B cell (primary cell): ENCODE measurements at regions not wholly inside any gene's neighbourhood (a gene's known extent, or its start where the extent isn't known, plus 50 kb on each side); places are given as distances from the start of the nearest gene placed in this dataset.

Experiments
- ATAC-seq: fragments of 200-7000 bp; cut with Tn5 transposase; one replicate; pipeline ENCODE4 v1.10.0; 2021; ENCODE audit warnings: low read depth, mild to moderate bottlenecking, moderate number of reproducible peaks, moderate library complexity
- CTCF ChIA-PET: fragments of 350-600 bp; sonication (Branson Sonifier 250); formaldehyde crosslinking; loops from one replicate; lab custom pipeline; 2021; ENCODE audit warnings: antibody characterized with exemption, inconsistent platforms; lab: Charles Lee
- POLR2A ChIA-PET: fragments of 350-600 bp; sonication (Branson Sonifier 250); formaldehyde crosslinking; loops from one replicate; lab custom pipeline; 2021; ENCODE audit warnings: antibody characterized with exemption; lab: Charles Lee
- DNase-seq: peaks from one replicate; pipeline ENCODE4 v3.0.0; 2013
- H2AFZ ChIP-seq: 2 replicates; pipeline ENCODE4 v1.6.1; 2012; ENCODE audit warnings: mild to moderate bottlenecking, low read depth, low read length; ENCODE audit not compliant: insufficient read depth, poor library complexity, severe bottlenecking
- H3K27ac ChIP-seq, 2 donors: 1 replicate in 1 of 2; 2 replicates in 1 of 2; pipeline ENCODE4 v1.5.1; 2012 to 2013; ENCODE audit warnings: low read length in 2 of 2, mild to moderate bottlenecking in 2 of 2, moderate library complexity in 1 of 2
- H3K27me3 ChIP-seq, 4 experiments: fragments of 200-600 bp in 1 of 4; sonication (generic) in 1 of 4; replicated peaks in 1 of 4; 1 replicate in 2 of 4; 2 replicates in 2 of 4; pipeline versions ENCODE4 v1.6.1 to v1.7.0; 2013 to 2016; ENCODE audit warnings: low read length in 3 of 4, mild to moderate bottlenecking in 2 of 4, mixed read lengths in 1 of 4, moderate library complexity in 1 of 4; ENCODE audit not compliant: insufficient read depth in 4 of 4, control insufficient read depth in 3 of 4; ENCODE audit errors: control extremely low read depth in 1 of 4
- H3K36me3 ChIP-seq, 2 experiments: replicated peaks in 1 of 2; 1 replicate in 1 of 2; 2 replicates in 1 of 2; pipeline versions ENCODE4 v1.6.1 to v1.7.1; 2013; ENCODE audit warnings: low read length in 1 of 2; ENCODE audit not compliant: insufficient read depth in 2 of 2, control insufficient read depth in 1 of 2; ENCODE audit errors: control extremely low read depth in 1 of 2, extremely low read depth in 1 of 2
- H3K4me1 ChIP-seq, 2 donors: fragments of 200-600 bp in 1 of 2; sonication (generic) in 1 of 2; 1 replicate in 1 of 2; 2 replicates in 1 of 2; pipeline versions ENCODE4 v1.5.1 to v1.6.1; 2013 to 2017; ENCODE audit warnings: low read length in 2 of 2; ENCODE audit not compliant: control insufficient read depth in 2 of 2, insufficient read depth in 2 of 2
- H3K4me2 ChIP-seq: replicated peaks from 2 replicates; pipeline ENCODE3; 2012; ENCODE audit warnings: mild to moderate bottlenecking, low read depth, low read length; ENCODE audit not compliant: poor library complexity, severe bottlenecking
- H3K4me3 ChIP-seq, 5 experiments: fragments of 200-600 bp in 1 of 5; sonication (generic) in 1 of 5; 1 replicate in 3 of 5; 2 replicates in 2 of 5; pipeline versions ENCODE4 v1.5.1 to v1.7.0; 2011 to 2016; ENCODE audit warnings: low read length in 4 of 5, mild to moderate bottlenecking in 4 of 5, low read depth in 2 of 5, control low read depth in 1 of 5, moderate library complexity in 1 of 5; ENCODE audit not compliant: insufficient read depth in 1 of 5; ENCODE audit errors: control extremely low read depth in 1 of 5, extremely low read depth in 1 of 5
- H3K79me2 ChIP-seq: fragments of 200-600 bp; sonication (generic); one replicate; pipeline ENCODE4 v1.6.0; 2016; ENCODE audit warnings: low read length; ENCODE audit not compliant: control insufficient read depth, insufficient read depth
- H3K9ac ChIP-seq: fragments of 200-600 bp; sonication (generic); 2 replicates; pipeline ENCODE4 v1.6.1; 2017; ENCODE audit warnings: mild to moderate bottlenecking, low read length, moderate library complexity
- H3K9me3 ChIP-seq, 3 donors: one replicate each; pipeline versions ENCODE4 v1.6.1 to v1.7.1; 2013; ENCODE audit warnings: low read length in 2 of 3; ENCODE audit not compliant: control insufficient read depth in 2 of 3, insufficient read depth in 1 of 3; ENCODE audit errors: control extremely low read depth in 1 of 3
- H4K20me1 ChIP-seq: 2 replicates; pipeline ENCODE4 v1.6.0; 2012; ENCODE audit warnings: mild to moderate bottlenecking, low read length; ENCODE audit not compliant: insufficient read depth, control insufficient read depth, poor library complexity, severe bottlenecking
- H3K27ac Mint-ChIP-seq: one replicate; pipeline ENCODE4 v1.8.0; 2021; ENCODE audit warnings: mixed read lengths
- H3K27me3 Mint-ChIP-seq: one replicate; pipeline ENCODE4 v1.8.0; 2021; ENCODE audit warnings: mixed read lengths
- H3K4me1 Mint-ChIP-seq: one replicate; pipeline ENCODE4 v1.8.0; 2021; ENCODE audit warnings: mixed read lengths
- H3K4me3 Mint-ChIP-seq: one replicate; pipeline ENCODE4 v1.8.0; 2021; ENCODE audit warnings: mixed read lengths
- H3K9me3 Mint-ChIP-seq: one replicate; pipeline ENCODE4 v1.8.0; 2022; ENCODE audit warnings: mixed read lengths; ENCODE audit not compliant: insufficient read depth
- CTCF ChIP-seq: fragments of 200-600 bp; IDR thresholded peaks from one replicate; pipeline ENCODE4 v1.8.0; 2022; ENCODE audit warnings: antibody characterized with exemption, mild to moderate bottlenecking
- EZH2 ChIP-seq: IDR thresholded peaks from 2 replicates; pipeline ENCODE4 v1.6.1; 2012; ENCODE audit warnings: borderline replicate concordance, low read depth, mild to moderate bottlenecking, moderate library complexity, low read length; ENCODE audit not compliant: insufficient read depth, poor library complexity, severe bottlenecking
- WGBS: methylation state at CpG from one replicate; pipeline ENCODE4 v1.1.5; 2013; ENCODE audit warnings: missing lambda C conversion rate; ENCODE audit not compliant: insufficient coverage; 5-methylcytosine and 5-hydroxymethylcytosine counted together
- intact Hi-C: fragments of 100-400 bp; cut with micrococcal nuclease; formaldehyde crosslinking; loops from one replicate; pipeline ENCODE4 v1.10.0; 2022

- H3K27ac ChIP-seq, result no peak overlapping the region
- DNase-seq (peak; percentile 66), ATAC-seq (no peak)
- H3K4me1 Mint-ChIP-seq, result peaks cover 3% of the 10 kb centered on the region
- H3K9me3 Mint-ChIP-seq, result no peaks in the 10 kb centered on the region
- CTCF ChIA-PET, result interaction anchor here (0.7 to 1.1 kb wide), 17 partner anchors 11 to 437 kb away, joined by 3 to 9 read pairs (median 3); no protein-coding TSS in a partner anchor
- no peaks in the 10 kb centered on the region for H3K79me2 ChIP-seq
- H3K4me2 ChIP-seq, result peak overlapping the region; percentile 52
- no peak overlapping the region for H3K4me3 ChIP-seq
- WGBS, result 0% methylated on average over 3 of the region's 7 CpGs
- H3K4me3 Mint-ChIP-seq, result peak overlapping the region; percentile 62
- H3K27me3 Mint-ChIP-seq, result peaks cover 19% of the 10 kb centered on the region
- peak overlapping the region; percentile 47 for H2AFZ ChIP-seq
- H3K36me3 ChIP-seq, result no peaks in the 10 kb centered on the region
- peaks cover 0 to 3% of the 10 kb centered on the region in 2 donors for H3K4me1 ChIP-seq
- H3K27me3 ChIP-seq, result peaks cover 0 to 7% (median 3%) of the 10 kb centered on the region in 4 experiments
- POLR2A ChIA-PET, result no interaction called here
- no peaks in the 10 kb centered on the region for H3K9me3 ChIP-seq
- peak; percentile 86 for TF ChIP-seq CTCF
- no peak for TF ChIP-seq EZH2
- H4K20me1 ChIP-seq, result no peaks in the 10 kb centered on the region
- H3K9ac ChIP-seq, result no peak overlapping the region
- intact Hi-C loops, result loop anchor here (1.0 to 10.0 kb wide), 5 partner anchors 39 to 438 kb away; no protein-coding TSS in a partner anchor
- no peak overlapping the region for H3K27ac Mint-ChIP-seq
These were observed 75.4 kb upstream of the TMEM244 start for GRCh38 chr6:129936329-129937165.

- no peak for TF ChIP-seq EZH2
- TF ChIP-seq CTCF, result no peak
- DNase-seq, result no peak
- POLR2A ChIA-PET, result no interaction called here
- Histone ChIP-seq H3K4me2 (no peak overlapping the region), H3K27me3 (no peaks in the 10 kb centered on the region), H3K4me3 (no peak overlapping the region), H3K9me3 (no peaks in the 10 kb centered on the region), H3K9ac (no peak overlapping the region), H4K20me1 (no peaks in the 10 kb centered on the region), H3K36me3 (no peaks in the 10 kb centered on the region), H3K4me1 (peaks cover 0 to 3% of the 10 kb centered on the region in 2 donors), H3K79me2 (no peaks in the 10 kb centered on the region), H3K27ac (no peak overlapping the region), H2AFZ (no peak overlapping the region)
- Mint-ChIP-seq H3K9me3 (no peaks in the 10 kb centered on the region), H3K4me1 (peaks cover 3% of the 10 kb centered on the region), H3K27ac (no peak overlapping the region), H3K4me3 (no peak overlapping the region), H3K27me3 (no peaks in the 10 kb centered on the region)
- no peak for ATAC-seq
- no CpG with 5 or more reads among the region's 1 CpG for WGBS
- intact Hi-C loops, result loop anchor here (10.0 kb wide), 1 partner anchor 158 kb away; no protein-coding TSS in a partner anchor
- CTCF ChIA-PET, result interaction anchor here (1.3 kb wide), 2 partner anchors 334 to 434 kb away, joined by 3 to 6 read pairs; no protein-coding TSS in a partner anchor
These were observed 71.2 kb upstream of the TMEM244 start for GRCh38 chr6:129932321-129932720.
